Transverse colon (tissue), 4 donors: ENCODE measurements at regions not wholly inside any gene's neighbourhood (a gene's known extent, or its start where the extent isn't known, plus 50 kb on each side); places are given as distances from the start of the nearest gene placed in this dataset.

ENCODE experiments used
- DNase-seq: peaks from one replicate; pipeline ENCODE4 v3.0.0-alpha.2; 2019
- H3K27ac ChIP-seq, 4 donors: fragments of 200-600 bp; sonication (generic); 2 replicates each; pipeline ENCODE4 v1.5.1; 2016 to 2018; ENCODE audit warnings: inconsistent platforms in 4 of 4
- H3K27me3 ChIP-seq: fragments of 200-600 bp; sonication (generic); 2 replicates; pipeline ENCODE4 v1.5.1; 2017; ENCODE audit warnings: inconsistent platforms
- H3K36me3 ChIP-seq, 4 donors: fragments of 200-600 bp; sonication (generic); 2 replicates each; pipeline ENCODE4 v1.5.1; 2017 to 2019; ENCODE audit warnings: inconsistent platforms in 4 of 4
- H3K4me1 ChIP-seq, 4 donors: fragments of 200-600 bp; sonication (generic); 2 replicates each; pipeline ENCODE4 v1.5.1; 2017 to 2020; ENCODE audit warnings: inconsistent platforms in 4 of 4
- H3K4me3 ChIP-seq, 4 donors: fragments of 200-600 bp; sonication (generic); 1 replicate in 1 of 4; 2 replicates in 3 of 4; pipeline versions ENCODE4 v1.5.1 to v1.6.1; 2017 to 2019; ENCODE audit warnings: inconsistent platforms in 4 of 4
- H3K9me3 ChIP-seq, 2 donors: fragments of 200-600 bp; sonication (generic); 2 replicates each; pipeline ENCODE4 v1.5.1; 2017 to 2019; ENCODE audit warnings: inconsistent platforms in 2 of 2
- EP300 ChIP-seq: sonication (generic); formaldehyde crosslinking; IDR thresholded peaks from one replicate; pipeline ENCODE4 v1.6.1; 2017; ENCODE audit warnings: antibody characterized with exemption, low read depth
- POLR2A ChIP-seq: fragments of 450-650 bp; IDR thresholded peaks from one replicate; pipeline ENCODE4 v1.6.1; 2016; ENCODE audit warnings: antibody characterized with exemption, mild to moderate bottlenecking, moderate library complexity
- POLR2AphosphoS5 ChIP-seq, 3 donors: sonication (generic); formaldehyde crosslinking; IDR thresholded peaks; one replicate each; pipeline ENCODE4 v1.6.1; 2016; ENCODE audit warnings: antibody characterized with exemption in 3 of 3
- WGBS, 2 donors: methylation state at CpG; one replicate each; pipeline ENCODE4 v1.1.5; 2018; ENCODE audit warnings: low coverage in 1 of 2; 5-methylcytosine and 5-hydroxymethylcytosine counted together
- in situ Hi-C, 4 donors: fragments of 200-750 bp; cut with MboI; loops; one replicate each; pipeline versions ENCODE4 v1.15.0 to v1.15.1; 2017; ENCODE audit warnings: low sequenced_read_pairs in 3 of 4, low pct_ligation_motif_present in 1 of 4, low pct_unique_long_range_greater_than_20kb in 1 of 4
- intact Hi-C: fragments of 100-400 bp; cut with DNase I; formaldehyde crosslinking; loops from one replicate; pipeline ENCODE4 v1.15.1; 2023; ENCODE audit warnings: low total_unique reads
- TF ChIP-seq, protein P1 (sequence below), 5 experiments: fragments of 200-600 bp in 3 of 5; fragments of 450-650 bp in 2 of 5; sonication (generic) in 3 of 5; IDR thresholded peaks; 1 replicate in 2 of 5; 2 replicates in 3 of 5; pipeline ENCODE4 v1.5.1; 2016 to 2017; ENCODE audit warnings: antibody characterized with exemption in 5 of 5, inconsistent platforms in 3 of 5, mild to moderate bottlenecking in 2 of 5, moderate library complexity in 1 of 5

DNA sequence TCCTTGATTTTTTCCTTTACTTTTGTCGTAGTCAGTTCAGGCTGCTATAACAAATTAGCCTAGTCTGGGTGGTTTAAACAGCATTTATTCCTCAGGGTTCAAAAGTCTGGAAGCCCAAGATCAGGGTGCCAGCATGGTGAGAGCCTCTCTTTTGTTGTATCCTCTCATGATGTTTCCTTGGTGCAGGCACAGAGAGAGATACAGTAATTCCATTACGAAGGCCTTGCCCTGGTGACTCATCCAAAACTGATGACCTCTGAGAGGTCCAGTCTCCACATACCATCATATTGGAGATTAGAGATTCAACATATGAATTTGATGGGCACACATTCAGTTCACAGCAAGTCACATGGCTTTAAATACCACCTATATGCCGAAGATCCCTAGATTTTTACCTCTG is 253.8 kb downstream of the CYRIA start:
- Histone ChIP-seq H3K27ac (no peak overlapping the region), H3K4me1 (no peaks in the 10 kb centered on the region), H3K36me3 (no peaks in the 10 kb centered on the region), H3K27me3 (no peaks in the 10 kb centered on the region), H3K9me3 (no peaks in the 10 kb centered on the region), H3K4me3 (no peak overlapping the region)
- intact Hi-C loops: no loop called here
- no peak for DNase-seq
- in situ Hi-C loops: no loop called here
- TF ChIP-seq POLR2A: no peak
- TF ChIP-seq POLR2AphosphoS5 (IDR thresholded peaks at IDR 0.05): no peak
- TF ChIP-seq, protein P1, sequence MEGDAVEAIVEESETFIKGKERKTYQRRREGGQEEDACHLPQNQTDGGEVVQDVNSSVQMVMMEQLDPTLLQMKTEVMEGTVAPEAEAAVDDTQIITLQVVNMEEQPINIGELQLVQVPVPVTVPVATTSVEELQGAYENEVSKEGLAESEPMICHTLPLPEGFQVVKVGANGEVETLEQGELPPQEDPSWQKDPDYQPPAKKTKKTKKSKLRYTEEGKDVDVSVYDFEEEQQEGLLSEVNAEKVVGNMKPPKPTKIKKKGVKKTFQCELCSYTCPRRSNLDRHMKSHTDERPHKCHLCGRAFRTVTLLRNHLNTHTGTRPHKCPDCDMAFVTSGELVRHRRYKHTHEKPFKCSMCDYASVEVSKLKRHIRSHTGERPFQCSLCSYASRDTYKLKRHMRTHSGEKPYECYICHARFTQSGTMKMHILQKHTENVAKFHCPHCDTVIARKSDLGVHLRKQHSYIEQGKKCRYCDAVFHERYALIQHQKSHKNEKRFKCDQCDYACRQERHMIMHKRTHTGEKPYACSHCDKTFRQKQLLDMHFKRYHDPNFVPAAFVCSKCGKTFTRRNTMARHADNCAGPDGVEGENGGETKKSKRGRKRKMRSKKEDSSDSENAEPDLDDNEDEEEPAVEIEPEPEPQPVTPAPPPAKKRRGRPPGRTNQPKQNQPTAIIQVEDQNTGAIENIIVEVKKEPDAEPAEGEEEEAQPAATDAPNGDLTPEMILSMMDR (IDR thresholded peaks at IDR 0.05): no peak
- no peak for TF ChIP-seq EP300
- 83 to 88% methylated on average over 2 to 3 of the region's 3 CpGs for WGBS, 2 donors

DNA sequence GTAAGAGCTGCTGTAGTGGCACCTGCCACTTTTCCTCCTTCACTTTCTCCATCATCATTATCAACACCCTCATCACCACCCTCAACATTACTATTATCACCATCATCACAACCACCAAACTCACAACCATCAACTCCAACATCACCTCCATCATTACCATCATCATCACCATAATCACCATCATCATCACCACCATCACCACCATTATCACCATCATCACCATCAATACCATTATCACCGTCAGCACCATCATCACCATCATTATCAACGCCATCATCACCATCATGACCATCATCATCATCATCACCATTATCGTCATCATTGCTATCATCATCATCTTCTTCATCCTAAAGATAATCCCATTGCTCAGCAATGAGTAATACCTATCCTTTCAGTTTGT is 255.8 kb downstream of the CYRIA start:
- TF ChIP-seq POLR2AphosphoS5 (IDR thresholded peaks at IDR 0.05): no peak
- TF ChIP-seq POLR2A: no peak
- no peak for TF ChIP-seq EP300
- TF ChIP-seq, protein P1 (IDR thresholded peaks at IDR 0.05): no peak
- intact Hi-C loops (no loop called here), in situ Hi-C loops (no loop called here)
- Histone ChIP-seq H3K4me1 (no peaks in the 10 kb centered on the region), H3K36me3 (no peaks in the 10 kb centered on the region), H3K9me3 (no peaks in the 10 kb centered on the region), H3K27me3 (no peaks in the 10 kb centered on the region), H3K4me3 (no peak overlapping the region), H3K27ac (no peak overlapping the region)
- 91 to 92% methylated on average over 3 of the region's 3 CpGs for WGBS, 2 donors
- no peak for DNase-seq

DNA sequence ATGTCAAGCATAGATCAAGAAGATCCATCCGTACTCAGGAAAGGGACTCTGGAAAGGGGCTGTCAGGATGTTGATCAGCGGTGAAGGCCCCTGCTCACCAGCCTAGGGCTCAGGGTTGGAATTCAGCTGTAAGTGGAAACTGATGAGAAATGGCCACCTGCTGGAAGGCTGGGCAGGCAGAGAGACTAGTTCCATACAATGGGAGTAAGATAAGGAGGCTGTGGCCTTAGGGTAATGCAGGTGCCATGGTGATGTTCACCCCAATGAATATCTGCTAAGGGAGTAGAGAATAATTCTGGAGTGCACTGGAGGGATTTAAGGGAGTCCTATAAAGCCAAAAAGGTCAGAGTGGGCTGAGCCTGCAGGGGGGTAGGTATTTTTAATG is 256.6 kb downstream of the CYRIA start:
- TF ChIP-seq, protein P1 (IDR thresholded peaks at IDR 0.05): no peak
- TF ChIP-seq POLR2A (no peak), EP300 (no peak), POLR2AphosphoS5 (IDR thresholded peaks at IDR 0.05) (no peak)

DNA sequence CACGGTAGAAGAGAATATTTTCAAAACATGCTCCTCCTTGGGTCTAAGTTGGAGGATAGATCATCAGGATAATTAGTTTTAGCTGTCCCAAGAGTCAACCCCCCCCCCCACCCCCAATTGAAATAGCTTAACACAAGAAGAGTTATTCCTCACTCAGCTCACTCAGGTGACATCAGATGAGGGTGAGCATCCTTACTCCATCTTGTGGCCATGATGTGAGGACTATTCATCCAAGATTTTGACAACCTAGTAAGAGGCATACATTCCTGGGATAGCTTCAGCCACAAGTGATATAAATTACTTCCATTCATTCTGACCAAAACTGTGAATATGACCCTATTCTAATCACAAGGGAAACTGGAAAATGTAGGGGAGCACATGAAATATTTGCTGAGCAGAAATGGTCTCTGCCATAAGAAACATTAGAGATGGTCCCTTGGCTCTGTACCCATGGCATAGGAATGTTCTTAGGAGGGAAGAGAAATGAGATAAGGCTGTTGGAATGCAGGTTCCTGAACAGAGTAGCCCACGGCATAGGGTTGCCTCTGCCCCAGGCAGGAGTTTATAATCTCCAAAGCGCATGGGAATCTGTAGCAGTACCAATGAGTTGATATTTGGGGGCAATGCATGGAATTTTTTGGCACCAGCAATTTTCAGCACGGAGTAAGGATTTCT is 257.2 kb downstream of the CYRIA start:
- H3K4me3 ChIP-seq: no peak overlapping the region
- H3K27me3 ChIP-seq: no peaks in the 10 kb centered on the region
- intact Hi-C loops: no loop called here
- no peak overlapping the region for H3K27ac ChIP-seq
- TF ChIP-seq POLR2A (no peak), POLR2AphosphoS5 (IDR thresholded peaks at IDR 0.05) (no peak), EP300 (no peak)
- TF ChIP-seq, protein P1 (IDR thresholded peaks at IDR 0.05): no peak
- no peaks in the 10 kb centered on the region for H3K4me1 ChIP-seq
- in situ Hi-C loops: no loop called here
- WGBS, 2 donors: 60 to 74% methylated on average over 2 to 4 of the region's 4 CpGs
- no peaks in the 10 kb centered on the region for H3K36me3 ChIP-seq
- H3K9me3 ChIP-seq: no peaks in the 10 kb centered on the region
- no peak for DNase-seq

More for the DNA sequence above, 256.6 kb downstream of the CYRIA start:
- H3K27ac ChIP-seq: no peak overlapping the region
- in situ Hi-C loops: no loop called here
- H3K36me3 ChIP-seq: no peaks in the 10 kb centered on the region
- H3K4me3 ChIP-seq: no peak overlapping the region
- DNase-seq: no peak
- intact Hi-C loops: no loop called here
- H3K9me3 ChIP-seq: no peaks in the 10 kb centered on the region
- H3K4me1 ChIP-seq: no peaks in the 10 kb centered on the region
- H3K27me3 ChIP-seq: no peaks in the 10 kb centered on the region
- 86 to 100% methylated on average over 2 of the region's 2 CpGs for WGBS, 2 donors
